ENCODE measurements at regions not wholly inside any gene's neighbourhood (a gene's known extent, or its start where the extent isn't known, plus 50 kb on each side); places are given as distances from the start of the nearest gene placed in this dataset.

DNA sequence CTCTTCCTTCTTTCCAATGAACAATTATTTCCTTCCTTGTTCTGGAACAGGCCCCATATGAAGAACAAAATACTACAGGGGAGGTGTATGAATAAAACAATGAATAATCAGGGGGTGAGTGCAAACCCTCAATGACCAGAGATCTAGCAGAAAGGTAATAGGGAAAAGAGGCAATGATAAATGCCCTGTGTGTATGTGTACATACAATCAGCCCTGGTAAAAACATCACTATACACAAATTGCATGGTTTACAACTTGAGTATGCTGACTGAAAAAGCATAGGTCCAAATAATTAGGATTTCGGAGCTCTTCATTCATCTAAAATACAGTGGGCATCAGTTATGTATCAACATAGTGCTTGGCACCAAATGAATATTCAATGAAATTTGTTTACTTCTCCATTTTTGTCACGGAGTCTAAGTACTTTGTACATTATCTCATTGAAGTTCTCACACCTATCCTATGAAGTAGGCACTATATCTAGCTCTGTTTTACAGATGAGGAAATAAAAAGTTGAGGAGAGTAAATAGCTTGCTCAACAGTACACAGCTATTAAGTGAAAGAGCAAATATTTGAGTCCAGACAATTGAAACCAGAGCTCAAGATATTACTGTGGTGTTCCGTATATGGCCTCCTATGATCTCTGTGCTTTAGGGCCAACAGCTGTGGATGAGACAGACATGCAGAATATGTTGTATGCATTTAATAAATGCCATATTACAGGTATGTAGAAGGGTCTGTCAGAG is 1065.4 kb downstream of the SORCS3 start:
- Histone ChIP-seq H3K27ac (ENCODE audit: low read depth in 1 of 2, low read length in 1 of 2) (no peak overlapping the region), H3K4me1 (ENCODE audit: control insufficient read depth in 5 of 5, insufficient read depth in 5 of 5, low read length in 5 of 5) (no peaks in the 10 kb centered on the region), H3K36me3 (ENCODE audit: control insufficient read depth in 4 of 4, insufficient read depth in 4 of 4, low read length in 4 of 4) (no peaks in the 10 kb centered on the region), H3K9me3 (ENCODE audit: control insufficient read depth in 4 of 4, insufficient read depth in 3 of 4, low read length in 3 of 4) (no peaks in the 10 kb centered on the region), H3K27me3 (ENCODE audit: control insufficient read depth in 3 of 3, insufficient read depth in 3 of 3, low read length in 2 of 3) (no peaks in the 10 kb centered on the region), H3K4me3 (no peak overlapping the region), H3K9ac (ENCODE audit: insufficient read depth in 1 of 2, low read length in 2 of 2) (no peak overlapping the region)
- WGBS, 2 donors = 67 to 84% methylated on average over 3 of the region's 3 CpGs
- DNase-seq (peak in 1 of 3 donors; percentile 4), ATAC-seq (ENCODE audit: insufficient read depth, low FRiP score) (peak; percentile 46)
- TF ChIP-seq, protein P1, sequence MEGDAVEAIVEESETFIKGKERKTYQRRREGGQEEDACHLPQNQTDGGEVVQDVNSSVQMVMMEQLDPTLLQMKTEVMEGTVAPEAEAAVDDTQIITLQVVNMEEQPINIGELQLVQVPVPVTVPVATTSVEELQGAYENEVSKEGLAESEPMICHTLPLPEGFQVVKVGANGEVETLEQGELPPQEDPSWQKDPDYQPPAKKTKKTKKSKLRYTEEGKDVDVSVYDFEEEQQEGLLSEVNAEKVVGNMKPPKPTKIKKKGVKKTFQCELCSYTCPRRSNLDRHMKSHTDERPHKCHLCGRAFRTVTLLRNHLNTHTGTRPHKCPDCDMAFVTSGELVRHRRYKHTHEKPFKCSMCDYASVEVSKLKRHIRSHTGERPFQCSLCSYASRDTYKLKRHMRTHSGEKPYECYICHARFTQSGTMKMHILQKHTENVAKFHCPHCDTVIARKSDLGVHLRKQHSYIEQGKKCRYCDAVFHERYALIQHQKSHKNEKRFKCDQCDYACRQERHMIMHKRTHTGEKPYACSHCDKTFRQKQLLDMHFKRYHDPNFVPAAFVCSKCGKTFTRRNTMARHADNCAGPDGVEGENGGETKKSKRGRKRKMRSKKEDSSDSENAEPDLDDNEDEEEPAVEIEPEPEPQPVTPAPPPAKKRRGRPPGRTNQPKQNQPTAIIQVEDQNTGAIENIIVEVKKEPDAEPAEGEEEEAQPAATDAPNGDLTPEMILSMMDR (IDR thresholded peaks at IDR 0.05; ENCODE audit: control extremely low read depth, extremely low read depth) = no peak

DNA sequence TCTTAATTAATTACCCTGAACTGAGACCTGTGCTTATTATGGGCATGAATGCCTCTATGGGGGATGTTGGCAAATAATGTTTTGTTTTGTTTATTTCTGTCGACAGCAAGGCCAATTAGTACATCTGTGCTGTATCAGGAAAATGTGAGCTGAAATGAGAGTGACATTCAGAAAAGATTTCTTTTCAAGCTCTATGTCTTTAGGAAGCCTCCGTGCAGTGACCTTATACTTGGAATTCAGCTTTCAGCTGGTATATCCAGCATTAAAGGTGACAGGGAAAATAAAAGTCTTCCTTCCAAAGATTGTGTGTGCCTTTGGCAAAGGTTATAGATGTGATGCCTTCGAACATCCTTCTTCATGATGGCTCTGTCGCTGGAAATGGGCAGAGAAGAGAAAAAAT is 1061.1 kb downstream of the SORCS3 start:
- Histone ChIP-seq H3K27ac (ENCODE audit: low read depth in 1 of 2, low read length in 1 of 2) (no peak overlapping the region), H3K9ac (ENCODE audit: insufficient read depth in 1 of 2, low read length in 2 of 2) (no peak overlapping the region), H3K9me3 (ENCODE audit: control insufficient read depth in 4 of 4, insufficient read depth in 3 of 4, low read length in 3 of 4) (no peaks in the 10 kb centered on the region), H3K4me3 (no peak overlapping the region), H3K27me3 (ENCODE audit: control insufficient read depth in 3 of 3, insufficient read depth in 3 of 3, low read length in 2 of 3) (no peaks in the 10 kb centered on the region), H3K4me1 (ENCODE audit: control insufficient read depth in 5 of 5, insufficient read depth in 5 of 5, low read length in 5 of 5) (no peaks in the 10 kb centered on the region), H3K36me3 (ENCODE audit: control insufficient read depth in 4 of 4, insufficient read depth in 4 of 4, low read length in 4 of 4) (no peaks in the 10 kb centered on the region)
- ATAC-seq (ENCODE audit: insufficient read depth, low FRiP score) (no peak), DNase-seq (no peak)
- WGBS, 2 donors = 70 to 73% methylated on average over 4 of the region's 4 CpGs
- TF ChIP-seq, protein P1 (IDR thresholded peaks at IDR 0.05; ENCODE audit: control extremely low read depth, extremely low read depth) = no peak

DNA sequence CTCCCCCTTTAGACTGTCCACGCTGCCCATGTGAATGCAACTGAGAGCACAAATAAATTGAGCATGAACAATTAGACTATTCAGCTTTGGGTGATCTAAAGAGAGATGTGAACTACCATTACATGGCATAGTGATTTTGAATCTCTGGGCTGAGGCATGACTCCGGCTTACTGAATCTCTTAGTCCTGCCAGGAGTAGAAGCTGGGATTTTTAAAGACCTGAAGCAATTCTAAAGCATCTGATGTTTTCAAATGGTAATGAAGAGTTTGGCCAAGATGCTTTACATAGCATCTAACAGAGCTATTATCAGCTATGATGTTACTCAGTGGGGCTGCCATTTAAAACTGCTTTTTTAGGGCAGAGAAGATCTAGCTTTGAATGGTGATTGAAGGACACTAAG is 1059.1 kb downstream of the SORCS3 start:
- 82 to 91% methylated on average over 2 of the region's 2 CpGs for WGBS, 2 donors
- H3K36me3 ChIP-seq (ENCODE audit: control insufficient read depth in 4 of 4, insufficient read depth in 4 of 4, low read length in 4 of 4) = no peaks in the 10 kb centered on the region
- H3K27me3 ChIP-seq (ENCODE audit: control insufficient read depth in 3 of 3, insufficient read depth in 3 of 3, low read length in 2 of 3) = no peaks in the 10 kb centered on the region
- no peak overlapping the region for H3K27ac ChIP-seq (ENCODE audit: low read depth in 1 of 2, low read length in 1 of 2)
- H3K9ac ChIP-seq (ENCODE audit: insufficient read depth in 1 of 2, low read length in 2 of 2) = no peak overlapping the region
- TF ChIP-seq, protein P1 (IDR thresholded peaks at IDR 0.05; ENCODE audit: control extremely low read depth, extremely low read depth) = no peak
- no peaks in the 10 kb centered on the region for H3K9me3 ChIP-seq (ENCODE audit: control insufficient read depth in 4 of 4, insufficient read depth in 3 of 4, low read length in 3 of 4)
- H3K4me1 ChIP-seq (ENCODE audit: control insufficient read depth in 5 of 5, insufficient read depth in 5 of 5, low read length in 5 of 5) = no peaks in the 10 kb centered on the region
- H3K4me3 ChIP-seq = no peak overlapping the region
- ATAC-seq (ENCODE audit: insufficient read depth, low FRiP score) (no peak), DNase-seq (no peak)

DNA sequence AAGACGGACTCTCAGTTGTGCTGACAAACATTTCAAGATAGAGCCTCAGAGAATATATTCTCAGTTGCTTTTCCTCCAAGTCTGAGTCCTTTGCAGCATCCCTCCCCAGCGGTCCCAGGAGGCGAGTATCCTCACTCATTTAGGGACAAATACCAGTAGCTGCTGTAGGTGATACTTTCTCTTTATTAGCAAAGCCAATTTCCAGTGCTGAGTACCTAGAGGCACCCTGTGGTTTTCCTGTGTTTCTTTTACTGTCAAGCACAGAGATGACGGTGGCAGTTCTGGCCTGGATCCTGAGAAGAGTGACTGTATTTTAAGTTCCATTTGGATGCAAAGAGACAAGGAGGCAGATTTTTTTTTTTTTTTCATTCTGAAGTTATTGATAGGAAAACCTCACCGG is 1058.4 kb downstream of the SORCS3 start:
- no peaks in the 10 kb centered on the region for H3K4me1 ChIP-seq (ENCODE audit: control insufficient read depth in 5 of 5, insufficient read depth in 5 of 5, low read length in 5 of 5)
- TF ChIP-seq, protein P1 (IDR thresholded peaks at IDR 0.05; ENCODE audit: control extremely low read depth, extremely low read depth) = no peak
- no peaks in the 10 kb centered on the region for H3K36me3 ChIP-seq (ENCODE audit: control insufficient read depth in 4 of 4, insufficient read depth in 4 of 4, low read length in 4 of 4)
- no peak for ATAC-seq (ENCODE audit: insufficient read depth, low FRiP score)
- no peaks in the 10 kb centered on the region for H3K9me3 ChIP-seq (ENCODE audit: control insufficient read depth in 4 of 4, insufficient read depth in 3 of 4, low read length in 3 of 4)
- no peak overlapping the region for H3K27ac ChIP-seq (ENCODE audit: low read depth in 1 of 2, low read length in 1 of 2)
- no peaks in the 10 kb centered on the region for H3K27me3 ChIP-seq (ENCODE audit: control insufficient read depth in 3 of 3, insufficient read depth in 3 of 3, low read length in 2 of 3)
- H3K4me3 ChIP-seq = no peak overlapping the region
- no peak overlapping the region for H3K9ac ChIP-seq (ENCODE audit: insufficient read depth in 1 of 2, low read length in 2 of 2)
- DNase-seq = no peak
- 59 to 67% methylated on average over 5 of the region's 5 CpGs for WGBS, 2 donors

Data from lung (tissue), 11 donors.